ENCODE measurements at regions not wholly inside any gene's neighbourhood (a gene's known extent, or its start where the extent isn't known, plus 50 kb on each side); places are given as distances from the start of the nearest gene placed in this dataset.

DNA sequence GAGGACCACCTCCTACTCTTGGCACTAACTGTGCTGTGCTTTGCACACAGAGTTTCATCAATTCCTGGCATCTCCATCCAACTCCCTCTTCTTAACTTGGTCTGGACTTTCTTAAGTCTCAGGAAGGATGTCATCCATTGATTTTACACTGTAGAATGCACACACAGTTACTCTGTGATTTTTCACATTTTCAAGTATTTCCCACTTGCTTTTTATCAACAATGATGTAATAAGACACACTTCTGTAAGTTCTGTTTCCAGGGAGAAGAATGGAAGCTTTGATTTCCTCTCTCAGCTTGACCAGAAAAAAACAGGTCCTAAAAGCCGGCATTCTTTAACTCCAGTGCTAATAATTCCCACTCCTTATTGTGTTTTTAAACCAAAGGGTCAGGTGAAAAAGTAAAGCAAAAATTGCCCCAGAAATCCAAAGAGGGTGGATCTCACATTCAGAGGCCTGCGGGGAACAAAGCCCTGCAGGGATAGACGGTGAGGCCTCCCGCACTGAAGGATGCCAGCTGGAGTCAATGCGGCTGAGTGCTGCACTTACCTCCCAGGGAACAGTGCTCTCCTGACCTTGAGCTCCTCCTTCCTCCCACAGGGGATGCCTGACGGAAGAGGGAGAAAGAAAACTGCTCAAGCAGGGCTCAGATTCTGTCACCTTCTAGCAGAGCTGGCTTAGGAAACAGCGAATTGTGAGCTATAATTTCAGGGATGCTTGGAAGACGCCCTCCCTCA lies 83.1 kb downstream of the PDCL3 start:
- no peak for FAIRE-seq
- no TSS peak for BruUV-seq (replicated peaks)
- Histone ChIP-seq H2AFZ (ENCODE audit: low read depth, low read length) (no peak overlapping the region), H3K4me1 (ENCODE audit: control insufficient read depth, extremely low read depth, insufficient read depth, low read length) (no peaks in the 10 kb centered on the region), H3K4me2 (ENCODE audit: insufficient read depth, low read length) (no peak overlapping the region), H3K79me2 (ENCODE audit: control insufficient read depth, insufficient read depth, low read length) (no peaks in the 10 kb centered on the region), H4K20me1 (replicated peaks; ENCODE audit: control insufficient read depth, extremely low read depth, insufficient read depth, low read length) (no peaks in the 10 kb centered on the region), H3K36me3 (ENCODE audit: control insufficient read depth in 2 of 2, extremely low read depth in 1 of 2, insufficient read depth in 2 of 2, low read length in 2 of 2) (no peaks in the 10 kb centered on the region), H3K9me1 (replicated peaks; ENCODE audit: control insufficient read depth, extremely low read depth, insufficient read depth, low read length) (no peaks in the 10 kb centered on the region), H3K4me3 (replicated peaks in 1 of 3; ENCODE audit: insufficient read depth in 1 of 3, low read depth in 1 of 3, low read length in 3 of 3) (no peak overlapping the region), H3K9ac (replicated peaks; ENCODE audit: extremely low read depth, insufficient read depth, low read length) (no peak overlapping the region), H3K27me3 (ENCODE audit: control insufficient read depth in 2 of 2, insufficient read depth in 2 of 2, low read length in 2 of 2) (peaks cover 3 to 4% of the 10 kb centered on the region in 2 experiments), H3K27ac (ENCODE audit: insufficient read depth, low read depth, low read length) (no peak overlapping the region), H3K9me3 (replicated peaks; ENCODE audit: control insufficient read depth, insufficient read depth, low read length) (no peaks in the 10 kb centered on the region)
- TF ChIP-seq EZH2 (IDR thresholded peaks at IDR 0.05; ENCODE audit: borderline replicate concordance, low read depth, low read length, severe bottlenecking) (no peak), FOS (IDR thresholded peaks at IDR 0.05; ENCODE audit: borderline replicate concordance, insufficient read depth, low read length) (no peak), POLR2AphosphoS5 (IDR thresholded peaks at IDR 0.05; ENCODE audit: insufficient read depth, low read depth, low read length) (no peak), POLR2A (IDR thresholded peaks at IDR 0.05; ENCODE audit: low read depth, low read length) (no peak), GATA2 (IDR thresholded peaks at IDR 0.05; ENCODE audit: insufficient read depth, insufficient read length, low read depth, low read length) (no peak), MYC (IDR thresholded peaks at IDR 0.05; ENCODE audit: low read depth, low read length) (no peak), JUN (IDR thresholded peaks at IDR 0.05; ENCODE audit: borderline replicate concordance, insufficient read depth, insufficient read length, low read depth) (no peak)
- TF ChIP-seq, protein P1, sequence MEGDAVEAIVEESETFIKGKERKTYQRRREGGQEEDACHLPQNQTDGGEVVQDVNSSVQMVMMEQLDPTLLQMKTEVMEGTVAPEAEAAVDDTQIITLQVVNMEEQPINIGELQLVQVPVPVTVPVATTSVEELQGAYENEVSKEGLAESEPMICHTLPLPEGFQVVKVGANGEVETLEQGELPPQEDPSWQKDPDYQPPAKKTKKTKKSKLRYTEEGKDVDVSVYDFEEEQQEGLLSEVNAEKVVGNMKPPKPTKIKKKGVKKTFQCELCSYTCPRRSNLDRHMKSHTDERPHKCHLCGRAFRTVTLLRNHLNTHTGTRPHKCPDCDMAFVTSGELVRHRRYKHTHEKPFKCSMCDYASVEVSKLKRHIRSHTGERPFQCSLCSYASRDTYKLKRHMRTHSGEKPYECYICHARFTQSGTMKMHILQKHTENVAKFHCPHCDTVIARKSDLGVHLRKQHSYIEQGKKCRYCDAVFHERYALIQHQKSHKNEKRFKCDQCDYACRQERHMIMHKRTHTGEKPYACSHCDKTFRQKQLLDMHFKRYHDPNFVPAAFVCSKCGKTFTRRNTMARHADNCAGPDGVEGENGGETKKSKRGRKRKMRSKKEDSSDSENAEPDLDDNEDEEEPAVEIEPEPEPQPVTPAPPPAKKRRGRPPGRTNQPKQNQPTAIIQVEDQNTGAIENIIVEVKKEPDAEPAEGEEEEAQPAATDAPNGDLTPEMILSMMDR (IDR thresholded peaks at IDR 0.05; ENCODE audit: extremely low read depth in 1 of 2, insufficient read depth in 1 of 2, low read depth in 1 of 2, low read length in 2 of 2) = no peak
- TF ChIP-seq, protein P2, sequence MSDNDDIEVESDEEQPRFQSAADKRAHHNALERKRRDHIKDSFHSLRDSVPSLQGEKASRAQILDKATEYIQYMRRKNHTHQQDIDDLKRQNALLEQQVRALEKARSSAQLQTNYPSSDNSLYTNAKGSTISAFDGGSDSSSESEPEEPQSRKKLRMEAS (IDR thresholded peaks at IDR 0.05; ENCODE audit: insufficient read depth, insufficient read length) = no peak
- dilution Hi-C loops (cut with MboI; ENCODE audit: extremely low pct_ligation_motif_present, low sequenced_read_pairs) (no loop called here), intact Hi-C loops (cut with micrococcal nuclease) (no loop called here)
- ChIA-PET CTCF (interaction anchor here (1.8 kb wide), 2 partner anchors 12 to 14 kb away, joined by 4 to 6 read pairs; no protein-coding TSS in a partner anchor), POLR2A (no interaction called here)
- no peak for DNase-seq (ENCODE audit: low read depth, low spot score)
